ENCODE measurements at regions not wholly inside any gene's neighbourhood (a gene's known extent, or its start where the extent isn't known, plus 50 kb on each side); places are given as distances from the start of the nearest gene placed in this dataset.

GRCh38 chr12:46438256-46438655 is 65.7 kb upstream of the SLC38A2 start:
- no peak overlapping the region for H3K27ac ChIP-seq (ENCODE audit: low read depth, low read length)
- no peak overlapping the region for H3K27ac Mint-ChIP-seq
- H3K4me3 ChIP-seq (ENCODE audit: low read length) = no peak overlapping the region
- H3K9me3 ChIP-seq (ENCODE audit: control insufficient read depth, low read length) = no peaks in the 10 kb centered on the region
- H3K9me3 Mint-ChIP-seq = no peaks in the 10 kb centered on the region
- H3K4me3 Mint-ChIP-seq = no peak overlapping the region
- DNase-seq = no peak
- H3K27me3 Mint-ChIP-seq (ENCODE audit: insufficient read depth) = no peaks in the 10 kb centered on the region
- no peak overlapping the region for H3K9ac ChIP-seq (ENCODE audit: extremely low read depth, low read length, poor library complexity, severe bottlenecking)
- H3K4me1 ChIP-seq (ENCODE audit: control insufficient read depth, insufficient read depth, low read length) = no peaks in the 10 kb centered on the region
- no peaks in the 10 kb centered on the region for H3K36me3 ChIP-seq (ENCODE audit: control insufficient read depth, insufficient read depth, low read length)
- WGBS, 2 experiments (ENCODE audit: insufficient coverage in 1 of 2, insufficient read length in 1 of 2) = 85 to 86% methylated on average over 2 to 3 of the region's 4 CpGs
- peaks cover 13% of the 10 kb centered on the region for H3K4me1 Mint-ChIP-seq
- no peaks in the 10 kb centered on the region for H3K36me3 Mint-ChIP-seq (ENCODE audit: low read depth)
- no peaks in the 10 kb centered on the region for H3K27me3 ChIP-seq (ENCODE audit: control insufficient read depth, insufficient read depth, low read length, poor library complexity, severe bottlenecking)
- TF ChIP-seq CTCF (conservative IDR thresholded peaks at IDR 0.05) = no peak

GRCh38 chr12:46437469-46437868 is 64.9 kb upstream of the SLC38A2 start:
- Mint-ChIP-seq H3K36me3 (ENCODE audit: low read depth) (no peaks in the 10 kb centered on the region), H3K27ac (no peak overlapping the region), H3K4me1 (peaks cover 13% of the 10 kb centered on the region), H3K27me3 (ENCODE audit: insufficient read depth) (no peaks in the 10 kb centered on the region), H3K4me3 (no peak overlapping the region), H3K9me3 (no peaks in the 10 kb centered on the region)
- Histone ChIP-seq H3K9me3 (ENCODE audit: control insufficient read depth, low read length) (no peaks in the 10 kb centered on the region), H3K9ac (ENCODE audit: extremely low read depth, low read length, poor library complexity, severe bottlenecking) (no peak overlapping the region), H3K4me3 (ENCODE audit: low read length) (no peak overlapping the region), H3K27ac (ENCODE audit: low read depth, low read length) (no peak overlapping the region), H3K27me3 (ENCODE audit: control insufficient read depth, insufficient read depth, low read length, poor library complexity, severe bottlenecking) (no peaks in the 10 kb centered on the region), H3K36me3 (ENCODE audit: control insufficient read depth, insufficient read depth, low read length) (no peaks in the 10 kb centered on the region), H3K4me1 (ENCODE audit: control insufficient read depth, insufficient read depth, low read length) (no peaks in the 10 kb centered on the region)
- DNase-seq = no peak
- 100% methylated on average over 1 to 2 of the region's 2 CpGs for WGBS, 2 experiments (ENCODE audit: insufficient coverage in 1 of 2, insufficient read length in 1 of 2)
- TF ChIP-seq CTCF (conservative IDR thresholded peaks at IDR 0.05) = no peak

- no peak for TF ChIP-seq CTCF (conservative IDR thresholded peaks at IDR 0.05)
- 77 to 90% methylated on average over 2 to 3 of the region's 3 CpGs for WGBS, 2 experiments (ENCODE audit: insufficient coverage in 1 of 2, insufficient read length in 1 of 2)
These were observed 64.2 kb upstream of the SLC38A2 start for GRCh38 chr12:46436747-46437146.

More at GRCh38 chr12:46436747-46437146, 64.2 kb upstream of the SLC38A2 start:
- DNase-seq = no peak
- Mint-ChIP-seq H3K9me3 (no peaks in the 10 kb centered on the region), H3K4me1 (peaks cover 18% of the 10 kb centered on the region), H3K4me3 (no peak overlapping the region), H3K36me3 (ENCODE audit: low read depth) (no peaks in the 10 kb centered on the region), H3K27me3 (ENCODE audit: insufficient read depth) (no peaks in the 10 kb centered on the region), H3K27ac (no peak overlapping the region)
- Histone ChIP-seq H3K9ac (ENCODE audit: extremely low read depth, low read length, poor library complexity, severe bottlenecking) (no peak overlapping the region), H3K27ac (ENCODE audit: low read depth, low read length) (no peak overlapping the region), H3K36me3 (ENCODE audit: control insufficient read depth, insufficient read depth, low read length) (no peaks in the 10 kb centered on the region), H3K4me3 (ENCODE audit: low read length) (no peak overlapping the region), H3K4me1 (ENCODE audit: control insufficient read depth, insufficient read depth, low read length) (no peaks in the 10 kb centered on the region), H3K27me3 (ENCODE audit: control insufficient read depth, insufficient read depth, low read length, poor library complexity, severe bottlenecking) (no peaks in the 10 kb centered on the region), H3K9me3 (ENCODE audit: control insufficient read depth, low read length) (no peaks in the 10 kb centered on the region)
